Stimulated activated CD8-positive, alpha-beta memory T cell treated with anti-CD3 and anti-CD28 coated beads, Interleukin-7, amount 100 ng/mL, for 1 hour (primary cell): ENCODE measurements at regions not wholly inside any gene's neighbourhood (a gene's known extent, or its start where the extent isn't known, plus 50 kb on each side); places are given as distances from the start of the nearest gene placed in this dataset.
"Not testable (repeated sequence)": the region's sequence is repeated elsewhere in the genome, so short reads cannot be mapped to it uniquely, and the experiment has no call there.

Experiments
- DNase-seq, 2 donors: peaks; one replicate each; pipeline ENCODE4 v3.0.0-alpha.2; 2020; ENCODE audit warnings: low read depth in 2 of 2

DNA sequence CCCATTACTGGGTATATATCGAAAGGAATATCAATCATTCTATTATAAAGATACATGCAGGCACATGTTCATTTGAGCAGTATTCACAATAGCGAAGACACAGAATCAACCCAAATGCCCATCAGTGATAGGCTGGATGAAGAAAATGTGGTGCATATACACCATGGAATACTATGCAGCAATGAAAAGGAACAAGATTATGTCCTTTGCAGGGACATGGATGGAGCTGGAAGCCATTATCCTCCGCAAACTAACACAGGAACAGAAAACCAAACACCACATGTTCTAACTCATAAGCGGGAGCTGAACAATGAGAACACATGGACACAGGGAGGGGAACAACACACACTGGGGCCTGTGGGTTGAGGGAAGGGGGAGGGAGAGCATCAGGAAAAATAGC lies 434.3 kb downstream of the BUD13 start:
- DNase-seq = not testable (repeated sequence)

DNA sequence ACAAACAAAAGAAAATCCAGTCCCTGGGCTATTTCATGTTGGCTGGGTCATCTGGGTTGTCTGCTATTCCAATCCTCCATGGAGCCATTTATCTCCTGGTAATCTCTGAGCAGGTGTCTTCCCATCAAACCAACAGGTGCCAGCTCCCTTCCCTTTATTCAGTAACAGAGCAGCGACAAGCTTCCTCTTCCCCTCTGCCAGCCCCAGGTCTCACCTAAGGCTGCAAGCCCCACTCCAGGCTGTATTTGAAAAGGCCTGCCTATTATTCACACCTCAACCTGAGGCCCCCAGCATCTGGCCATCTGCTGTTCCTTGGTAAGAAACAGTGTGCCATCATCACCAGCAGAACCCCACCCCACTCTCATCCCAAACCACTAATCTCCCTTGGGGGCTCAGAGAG lies 436.2 kb downstream of the BUD13 start:
- DNase-seq = no peak

DNA sequence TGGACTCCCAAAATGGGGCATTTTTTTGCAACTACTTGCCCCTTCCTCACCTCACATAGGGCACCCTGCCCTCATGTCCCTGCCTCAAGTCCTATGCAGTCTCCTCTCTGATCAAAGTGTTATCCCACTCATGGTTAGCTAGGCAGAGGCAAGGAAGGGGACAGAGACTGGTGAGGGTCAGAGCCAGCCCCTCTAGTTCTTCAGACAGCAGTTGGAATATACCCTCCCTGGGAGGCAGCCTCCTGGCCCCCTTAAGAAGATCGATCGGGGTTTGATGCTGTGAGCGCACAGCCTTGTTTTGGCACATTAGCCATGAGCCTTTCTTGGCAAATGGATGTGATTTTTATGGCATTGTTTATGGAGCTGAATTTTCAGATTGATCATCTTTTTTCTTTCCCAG lies 436.9 kb downstream of the BUD13 start:
- DNase-seq = no peak

DNA sequence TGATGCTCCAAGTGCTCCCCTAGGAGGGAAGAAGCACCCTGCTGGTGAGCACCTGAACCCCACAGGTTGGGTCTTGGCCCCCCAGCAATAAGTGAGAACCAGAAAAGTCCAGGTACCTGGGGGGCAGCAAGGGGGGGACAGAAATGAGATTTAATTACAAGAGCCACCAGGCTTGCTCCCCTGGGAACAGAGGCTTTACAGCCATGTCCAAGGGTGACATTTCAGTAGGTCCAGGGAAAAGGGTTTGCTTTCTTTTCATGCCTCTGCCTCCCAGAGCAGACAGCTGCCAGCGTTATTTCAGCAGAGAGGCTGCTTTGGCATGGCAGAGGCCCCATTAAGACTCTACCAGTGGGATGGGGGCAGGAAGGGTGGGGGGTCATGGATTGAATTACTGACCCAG lies 437.7 kb downstream of the BUD13 start:
- no peak for DNase-seq

DNA sequence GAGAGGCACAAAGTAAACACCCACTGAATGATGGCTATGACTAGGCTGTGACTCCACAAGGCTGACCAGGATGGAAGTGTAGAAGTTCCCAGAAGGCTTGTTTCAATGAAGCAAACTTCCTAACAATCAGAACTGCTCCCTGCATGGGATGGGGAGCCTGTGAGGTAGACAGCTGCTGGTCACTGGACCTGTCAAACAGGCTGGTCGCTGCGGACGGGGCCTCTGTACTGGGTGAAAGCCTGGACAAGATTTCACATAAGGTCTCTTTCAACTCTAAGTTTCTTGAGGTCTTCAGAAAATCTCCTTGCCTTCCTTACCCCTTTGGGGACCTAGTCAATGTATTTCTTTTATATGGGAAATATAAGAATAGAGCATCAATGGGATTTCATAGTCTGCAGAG lies 438.2 kb downstream of the BUD13 start:
- no peak for DNase-seq

DNA sequence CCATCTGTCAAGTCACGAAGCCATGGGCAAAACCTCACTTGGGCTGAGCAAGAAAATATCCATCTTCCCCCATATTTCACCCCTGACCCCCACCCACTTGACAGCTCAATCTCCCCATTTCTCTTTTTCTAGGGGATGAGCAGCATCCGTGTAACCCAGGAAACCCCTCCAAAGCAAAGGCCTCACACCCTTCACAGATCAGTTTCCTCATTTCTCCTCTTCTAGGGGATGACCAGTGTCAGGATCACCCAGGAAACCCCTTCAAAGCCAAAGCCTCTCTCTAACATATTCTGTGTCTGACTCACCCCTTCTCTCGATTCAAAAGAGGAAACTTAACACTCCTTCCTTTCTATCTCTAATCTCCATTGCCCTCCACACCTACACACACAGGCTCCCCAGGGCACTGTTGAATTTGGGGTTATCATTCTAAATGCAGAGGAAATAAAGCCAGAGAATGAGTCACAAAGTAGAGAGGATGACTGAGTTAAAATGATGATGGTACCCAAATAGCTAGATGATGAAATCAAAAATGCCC lies 439.7 kb downstream of the BUD13 start:
- no peak for DNase-seq

DNA sequence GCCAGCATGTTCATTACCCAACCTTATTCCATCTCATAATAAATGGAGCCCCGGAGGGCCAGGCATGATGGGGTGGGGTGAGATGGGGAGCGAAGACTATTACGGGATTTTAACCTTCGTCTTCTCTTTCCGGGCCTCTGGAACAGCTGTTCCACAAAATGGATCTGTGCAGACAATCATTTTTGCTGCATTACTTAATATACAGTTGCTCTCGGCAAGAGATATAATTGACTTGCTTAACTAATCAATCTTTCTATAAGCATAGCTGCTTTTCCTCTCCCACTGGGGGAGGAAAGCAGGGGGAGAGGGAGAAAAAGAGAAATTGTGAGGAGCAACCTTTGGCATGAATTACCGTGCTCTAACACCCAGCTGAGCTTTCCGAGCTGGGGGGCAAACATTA lies 440.4 kb downstream of the BUD13 start:
- DNase-seq = no peak

DNA sequence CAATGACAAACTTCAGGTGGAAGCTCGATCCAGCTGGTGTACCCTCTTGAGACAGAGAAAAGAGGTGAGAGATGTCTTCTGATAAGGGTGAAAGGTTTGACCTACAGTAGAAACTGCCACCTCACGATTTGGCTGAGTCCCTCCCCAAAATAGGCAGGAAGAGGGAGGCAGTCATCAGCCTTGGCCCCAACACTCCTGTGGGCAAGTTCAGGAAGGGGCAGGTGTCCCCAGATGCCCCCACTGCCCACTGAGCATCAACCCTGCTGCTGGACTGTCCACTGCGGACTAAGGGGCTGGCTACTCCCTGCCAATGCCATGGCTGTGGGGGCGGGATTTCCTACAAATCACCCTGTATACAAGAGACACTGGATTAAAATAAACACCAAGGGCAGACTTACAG lies 441.4 kb downstream of the BUD13 start:
- DNase-seq = no peak

DNA sequence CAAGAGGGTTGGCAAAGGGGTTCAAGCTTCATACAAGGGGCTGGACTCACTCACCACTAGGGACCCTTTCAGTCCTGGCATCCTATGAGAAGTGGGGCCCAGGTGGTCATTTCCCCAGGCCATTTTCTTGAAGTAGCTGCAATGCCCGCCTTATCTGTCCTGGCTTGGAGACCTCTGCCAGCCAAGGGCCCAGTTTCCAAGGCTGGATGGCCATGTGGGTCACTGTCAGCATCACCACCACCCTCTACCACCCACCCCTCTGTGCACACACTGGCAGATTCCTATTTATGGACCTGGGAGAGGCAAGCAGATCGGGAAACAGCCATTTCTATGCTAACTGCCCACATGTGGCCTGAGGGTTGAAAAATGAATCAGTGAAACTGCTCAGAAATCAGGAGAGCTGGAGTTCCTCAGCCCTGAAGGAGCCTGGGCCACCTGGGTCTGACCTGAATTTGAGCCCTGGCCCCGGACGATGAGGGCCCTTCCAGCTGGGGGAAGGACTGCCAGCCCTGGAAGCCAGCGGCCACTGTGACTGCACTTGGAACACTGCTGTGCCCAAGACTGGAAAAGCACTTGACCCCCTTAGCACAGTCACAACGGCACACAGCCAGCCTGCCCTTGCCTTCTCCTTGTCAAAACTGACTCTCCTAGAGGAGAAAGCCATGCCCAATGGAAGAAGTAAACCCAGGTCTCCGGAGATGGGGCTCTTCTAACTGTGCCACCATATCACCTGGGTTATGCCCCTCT lies 442.2 kb downstream of the BUD13 start:
- DNase-seq = no peak

DNA sequence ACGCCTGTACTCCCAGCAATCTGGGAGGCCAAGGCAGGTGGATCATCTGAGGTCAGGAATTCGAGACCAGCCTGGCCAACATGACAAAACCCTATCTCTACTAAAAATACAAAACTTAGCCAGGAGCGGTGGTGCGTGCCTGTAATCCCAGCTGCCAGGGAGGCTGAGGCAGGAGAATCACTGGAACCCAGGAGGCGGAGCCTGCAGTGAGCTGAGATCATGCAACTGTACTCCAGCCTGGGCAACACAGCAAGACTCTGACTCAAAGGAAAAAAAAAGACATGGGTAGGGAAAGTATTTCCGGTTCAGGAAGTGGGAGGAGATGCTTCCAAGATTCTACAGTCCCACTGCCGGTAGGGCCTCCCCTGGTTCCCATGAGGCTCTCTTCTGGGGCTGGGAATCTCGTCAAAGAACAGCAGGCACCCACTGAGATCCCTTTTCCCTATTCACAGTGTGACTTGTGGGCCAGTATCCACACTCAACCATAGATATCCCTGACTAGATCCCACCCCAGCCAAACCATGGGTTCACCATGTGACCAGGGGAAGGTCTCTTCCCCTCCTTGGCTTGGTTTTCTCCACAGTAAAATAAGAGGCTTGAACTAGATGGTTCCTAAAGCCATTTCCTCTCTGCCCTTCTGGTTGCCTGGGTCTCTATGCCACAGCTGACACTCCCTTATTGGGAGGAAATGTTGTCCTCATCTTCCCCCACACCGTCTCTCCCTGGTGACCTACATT lies 443.3 kb downstream of the BUD13 start:
- DNase-seq = no peak

DNA sequence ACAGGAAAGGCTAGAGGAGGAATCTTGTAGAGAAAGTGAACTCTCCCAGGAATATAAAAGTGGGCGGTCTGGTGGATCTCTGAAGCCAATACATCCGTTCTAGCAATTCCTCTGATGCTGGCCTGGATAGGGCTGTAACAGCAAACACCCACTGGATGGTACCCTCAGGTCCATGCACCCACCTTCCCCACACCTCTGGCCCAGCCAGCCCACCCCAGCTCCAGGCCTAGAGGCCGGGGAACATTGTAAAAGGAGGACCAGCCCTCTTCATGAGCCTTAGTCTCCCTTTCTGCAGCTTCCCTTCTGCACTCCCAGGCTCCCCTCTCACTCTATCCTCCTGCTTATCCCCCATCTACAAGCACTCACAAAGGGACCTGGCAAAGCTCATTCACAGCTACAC lies 443.9 kb downstream of the BUD13 start:
- DNase-seq = no peak

DNA sequence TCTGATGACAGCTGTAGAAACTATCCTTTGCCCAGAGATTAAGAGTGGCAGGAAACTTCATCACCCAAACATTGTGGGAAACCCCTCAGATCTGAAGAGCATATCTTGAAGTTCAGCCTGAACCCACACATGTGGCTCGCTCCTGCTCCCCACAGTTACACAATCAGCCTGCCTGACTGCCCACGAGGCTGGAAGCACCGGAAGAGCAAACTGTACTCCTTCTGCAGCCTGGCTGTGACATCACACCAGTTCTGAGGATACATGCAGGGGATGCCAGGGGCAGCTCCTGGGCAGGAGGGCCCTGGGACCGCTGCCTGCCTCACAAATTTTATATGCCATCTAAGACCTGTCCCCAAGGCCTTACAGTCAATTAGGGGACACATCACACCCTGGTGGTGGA lies 444.4 kb downstream of the BUD13 start:
- no peak for DNase-seq

DNA sequence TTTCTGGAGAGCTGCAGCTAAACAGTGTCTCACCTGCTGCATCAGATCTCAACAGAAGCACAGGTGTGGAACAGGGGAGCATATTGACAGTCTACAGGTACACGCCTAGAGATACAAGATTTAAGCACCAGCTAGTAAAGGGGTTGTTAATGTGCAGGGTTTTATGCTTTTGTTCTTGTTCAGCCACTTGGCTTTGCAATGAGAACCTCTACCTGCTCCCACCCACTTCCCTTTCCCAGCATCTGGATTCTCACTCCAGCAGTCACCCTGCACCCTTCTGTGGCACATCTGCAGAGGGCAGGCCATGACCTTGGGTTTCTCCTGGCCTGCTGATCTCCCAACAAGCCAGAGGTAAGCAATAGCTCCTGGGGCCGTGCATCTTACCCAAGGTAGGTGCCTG lies 446.6 kb downstream of the BUD13 start:
- DNase-seq = no peak

DNA sequence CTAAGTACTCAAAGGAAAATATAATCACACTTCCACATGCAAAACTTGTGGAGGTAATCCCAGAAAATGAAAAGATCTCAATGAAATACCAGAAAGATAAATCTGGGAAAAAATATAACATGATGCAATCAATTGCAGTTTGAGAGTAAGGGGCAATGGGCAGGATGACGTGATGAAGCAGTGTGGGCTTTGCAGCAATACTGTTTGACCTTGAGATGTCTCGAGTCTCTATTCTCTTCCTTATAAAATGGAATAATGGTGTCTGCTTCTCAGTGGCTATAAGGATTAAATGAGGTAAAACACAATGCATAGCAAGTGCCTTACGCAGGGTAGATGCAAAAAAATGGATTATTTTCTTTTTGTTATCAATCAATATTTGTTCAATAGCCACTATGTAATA lies 447.5 kb downstream of the BUD13 start:
- DNase-seq = no peak

DNA sequence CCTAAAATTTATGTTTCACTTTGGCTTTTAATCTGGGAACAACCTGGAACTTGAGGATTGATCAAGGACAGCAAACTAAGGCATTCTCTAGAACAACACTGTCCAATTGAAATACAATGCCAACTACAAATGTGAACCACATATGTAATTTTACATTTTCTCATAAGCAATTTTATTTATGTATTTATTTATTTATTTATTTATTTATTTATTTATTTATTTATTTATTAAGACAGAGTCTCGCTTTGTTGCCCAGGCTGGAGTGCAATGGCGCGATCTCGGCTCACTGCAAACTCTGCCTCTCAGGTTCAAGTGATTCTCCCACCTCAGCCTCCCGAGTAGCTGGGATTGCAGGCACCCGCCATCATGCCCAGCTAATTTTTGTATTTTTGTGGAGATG lies 448.7 kb downstream of the BUD13 start:
- not testable (repeated sequence) for DNase-seq

DNA sequence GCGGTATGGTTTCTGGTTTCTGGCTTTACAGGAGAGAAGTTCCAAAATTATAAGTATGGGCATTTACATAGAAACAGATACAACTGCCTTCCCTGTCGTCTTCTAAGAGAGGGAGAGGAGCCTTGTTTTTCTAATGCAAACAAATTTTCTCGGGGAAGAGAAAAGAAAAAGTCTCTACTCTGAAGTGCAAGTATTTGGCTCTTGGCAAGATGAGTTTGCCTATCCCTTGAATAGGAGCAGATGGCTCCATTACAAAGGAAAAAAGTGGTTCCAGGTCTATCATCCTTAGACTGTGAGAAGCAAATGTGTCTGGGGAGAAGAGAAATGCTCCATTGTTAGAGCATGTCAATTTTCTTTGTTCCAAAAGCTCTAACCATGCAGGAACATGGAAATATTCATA lies 455.6 kb downstream of the BUD13 start:
- DNase-seq = no peak

DNA sequence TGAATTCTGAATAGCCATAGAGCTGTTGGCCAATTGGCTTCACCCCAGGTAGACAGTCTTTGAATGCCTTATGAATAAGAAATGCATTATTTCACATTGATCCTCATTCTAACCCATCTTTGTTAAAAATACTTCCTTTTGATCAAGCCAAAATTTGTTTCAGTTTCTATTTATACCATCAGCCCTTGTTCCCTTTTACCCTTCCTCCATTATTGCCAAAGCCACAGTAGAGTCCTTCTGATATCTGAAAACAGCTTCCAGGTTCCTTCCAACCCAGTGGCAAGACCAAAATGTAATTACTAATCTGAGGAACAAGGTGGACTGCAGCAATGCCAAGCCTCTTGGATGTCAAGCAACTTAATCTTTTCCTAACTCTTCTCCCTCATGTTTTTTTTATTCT lies 458.8 kb downstream of the BUD13 start:
- no peak for DNase-seq

DNA sequence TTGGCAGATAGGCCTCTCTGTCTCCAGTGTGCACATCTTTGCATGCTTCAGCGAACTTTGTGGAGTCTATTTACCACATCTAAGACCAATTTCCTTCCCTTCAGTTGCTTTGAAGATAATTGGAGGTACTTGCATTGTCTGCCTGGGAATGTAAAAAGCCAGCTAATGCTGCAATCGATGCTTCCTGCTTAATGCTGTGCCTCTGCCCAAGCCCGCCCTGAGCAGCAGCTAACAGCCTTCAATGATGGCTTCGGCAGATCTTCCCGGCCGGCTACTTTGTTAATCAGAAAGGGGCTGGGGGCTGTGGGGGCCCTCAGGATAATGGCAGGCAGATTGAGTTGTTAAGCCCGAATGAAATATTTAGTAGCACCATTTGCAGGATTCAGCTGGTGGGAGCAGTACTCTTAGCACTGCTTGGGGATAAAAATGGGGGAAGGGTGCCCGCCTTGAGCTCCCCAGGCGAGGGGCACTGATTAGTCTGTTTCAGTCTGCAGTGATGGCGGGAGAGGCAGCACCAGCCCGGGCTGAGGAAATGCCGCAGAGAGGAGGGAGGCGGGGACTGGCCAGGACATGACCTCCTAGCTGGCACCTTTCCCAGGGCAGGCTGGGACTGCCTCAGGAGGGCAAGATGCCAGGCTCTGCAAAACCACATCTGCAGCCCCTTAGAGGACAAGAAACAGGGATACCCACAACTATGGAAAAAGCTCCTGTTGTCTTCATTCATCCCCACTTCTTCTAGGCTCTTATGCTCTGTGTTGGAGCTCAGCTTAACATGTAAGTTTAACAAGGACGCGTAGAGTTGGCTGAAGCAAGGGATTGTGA lies 460.0 kb downstream of the BUD13 start:
- DNase-seq = no peak

DNA sequence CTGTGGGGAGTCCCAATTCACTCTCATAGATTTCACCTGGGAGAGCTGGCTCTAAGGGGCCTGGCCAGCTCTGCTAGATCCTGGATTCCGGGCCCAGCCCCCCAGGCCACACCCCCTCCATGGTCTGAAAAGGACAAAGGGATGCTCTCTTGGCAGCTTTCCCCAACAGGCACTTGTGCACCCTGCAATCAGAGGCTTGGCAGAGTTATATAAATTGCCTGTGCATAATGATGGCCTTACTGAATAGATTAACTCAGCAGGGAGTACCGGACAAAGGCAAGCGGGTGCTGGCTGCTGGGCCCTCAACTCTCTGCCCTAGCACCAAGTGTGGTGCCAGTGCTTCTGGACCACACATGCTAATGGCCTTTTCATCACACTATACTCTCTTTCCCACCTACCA lies 461.6 kb downstream of the BUD13 start:
- no peak for DNase-seq

DNA sequence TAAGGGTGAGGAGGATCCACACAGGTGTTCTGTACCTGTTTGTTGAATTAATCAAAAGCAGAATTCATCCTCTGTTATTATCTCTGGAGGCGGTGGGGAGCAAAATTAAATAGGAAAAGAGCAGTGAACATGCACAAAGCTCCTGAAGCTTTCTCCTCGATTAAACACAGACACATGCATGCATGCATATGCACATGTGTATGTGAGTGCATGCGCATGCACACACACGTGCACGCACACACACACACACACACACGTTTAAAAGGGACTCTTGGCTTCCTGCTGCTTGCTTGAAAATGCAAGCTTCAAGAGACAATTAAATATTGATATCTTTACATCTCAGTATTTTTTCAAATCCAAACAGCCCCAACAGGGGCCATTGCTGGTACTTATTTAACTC lies 462.1 kb downstream of the BUD13 start:
- DNase-seq = no peak

DNA sequence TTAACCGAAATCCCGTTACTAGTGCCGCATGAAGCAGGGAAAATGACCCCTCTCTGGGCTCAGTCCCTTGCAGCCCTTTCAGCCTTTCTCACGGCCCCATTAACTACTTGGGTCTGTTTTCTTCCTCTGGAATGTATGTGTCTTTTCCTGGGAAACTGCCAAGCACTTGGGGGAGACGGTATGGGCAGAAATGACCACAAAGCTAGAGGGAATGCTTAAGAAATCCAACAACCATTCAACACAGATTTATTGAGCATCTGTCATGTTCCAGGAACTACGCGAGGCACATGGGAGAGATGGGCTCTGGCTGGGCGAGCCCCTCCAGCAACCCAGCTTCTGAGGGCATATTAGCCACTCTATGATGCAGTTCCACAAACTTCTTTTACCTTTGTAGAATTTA lies 462.6 kb downstream of the BUD13 start:
- DNase-seq = no peak

DNA sequence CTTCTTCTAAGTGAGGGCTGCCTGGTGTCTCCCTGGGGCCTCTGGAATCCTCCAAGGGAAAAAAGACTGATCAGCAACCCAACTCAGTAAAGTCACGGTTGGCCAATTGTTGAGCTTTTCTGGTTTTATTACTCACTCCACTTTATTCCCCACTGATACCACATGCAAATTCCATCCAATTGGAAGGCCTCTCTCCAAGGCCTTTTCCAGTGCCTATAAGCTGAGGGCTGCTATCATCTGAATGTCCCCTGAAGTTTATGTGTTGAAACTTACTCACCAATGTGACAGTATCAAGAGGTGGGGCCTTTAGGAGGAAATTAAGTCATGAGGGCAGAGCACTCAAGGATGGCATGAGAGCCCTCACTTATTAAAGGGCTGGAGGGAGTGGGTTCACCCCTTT lies 463.3 kb downstream of the BUD13 start:
- no peak for DNase-seq

DNA sequence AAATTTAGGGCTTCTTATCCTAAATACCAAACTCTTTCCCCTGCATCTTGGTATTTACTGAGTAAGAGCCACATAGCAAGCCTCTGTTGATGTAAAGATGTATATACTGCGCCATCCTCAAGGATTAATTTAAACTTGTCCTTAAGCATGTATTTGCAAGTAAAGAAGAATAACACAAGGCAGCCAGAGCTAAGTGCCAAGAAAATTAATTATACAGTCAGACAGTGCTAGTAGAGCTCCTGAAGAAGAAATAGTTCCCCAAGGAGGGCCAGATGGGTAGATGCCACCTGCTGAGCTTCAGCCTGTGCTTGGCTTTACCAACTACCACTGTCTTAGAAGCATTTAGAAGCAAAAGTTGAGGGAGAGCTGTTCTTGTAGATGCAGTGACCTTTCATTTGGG lies 470.0 kb downstream of the BUD13 start:
- DNase-seq = no peak
